ENCODE measurements at regions not wholly inside any gene's neighbourhood (a gene's known extent, or its start where the extent isn't known, plus 50 kb on each side); places are given as distances from the start of the nearest gene placed in this dataset.

- TF ChIP-seq ZNF274 (IDR thresholded peaks at IDR 0.05; ENCODE audit: low read depth, low read length) (no peak), YY1 (IDR thresholded peaks at IDR 0.05; ENCODE audit: insufficient read depth, insufficient read length) (no peak), SUZ12 (IDR thresholded peaks at IDR 0.05; ENCODE audit: extremely low read depth, insufficient read depth, insufficient read length) (no peak)
Observed at GRCh38 chr4:43423276-43423675, 530.8 kb downstream of the GRXCR1 start.
